GM23338 (cell line): ENCODE measurements at regions not wholly inside any gene's neighbourhood (a gene's known extent, or its start where the extent isn't known, plus 50 kb on each side); places are given as distances from the start of the nearest gene placed in this dataset.

Source experiments
- ATAC-seq: fragments of 200-7000 bp; cut with Tn5 transposase; 3 replicates; pipeline ENCODE4 v1.9.1; 2020
- DNase-seq: peaks from one replicate; pipeline ENCODE4 v3.0.0-alpha.2; 2015; ENCODE audit warnings: low spot score
- H2AFZ ChIP-seq: fragments of 200-600 bp; sonication (generic); 2 replicates; pipeline ENCODE4 v1.8.0; 2016; ENCODE audit warnings: antibody characterized with exemption, mild to moderate bottlenecking, moderate library complexity
- H3F3A ChIP-seq: fragments of 200-600 bp; sonication (generic); replicated peaks from 2 replicates; pipeline ENCODE4 v1.8.0; 2017; ENCODE audit warnings: antibody characterized with exemption, mixed run types, low read depth
- H3K27ac ChIP-seq: fragments of 200-600 bp; sonication (generic); 2 replicates; pipeline ENCODE4 v1.6.1; 2016; ENCODE audit warnings: low read depth
- H3K27me3 ChIP-seq: fragments of 200-600 bp; sonication (generic); 2 replicates; pipeline ENCODE4 v1.8.0; 2016; ENCODE audit warnings: mild to moderate bottlenecking, mixed run types, moderate library complexity; ENCODE audit not compliant: insufficient read depth
- H3K36me3 ChIP-seq: fragments of 200-600 bp; sonication (generic); 2 replicates; pipeline ENCODE4 v1.8.0; 2016; ENCODE audit warnings: mild to moderate bottlenecking; ENCODE audit not compliant: insufficient read depth
- H3K4me1 ChIP-seq: fragments of 200-600 bp; sonication (generic); 2 replicates; pipeline ENCODE4 v1.8.0; 2016; ENCODE audit warnings: mild to moderate bottlenecking, moderate library complexity; ENCODE audit not compliant: insufficient read depth
- H3K4me2 ChIP-seq: fragments of 200-600 bp; sonication (generic); 2 replicates; pipeline ENCODE4 v1.7.1; 2017; ENCODE audit warnings: mixed run types
- H3K4me3 ChIP-seq: fragments of 200-600 bp; sonication (generic); 2 replicates; pipeline ENCODE4 v1.6.1; 2016; ENCODE audit warnings: mixed run types
- H3K79me2 ChIP-seq: fragments of 200-600 bp; sonication (generic); replicated peaks from 2 replicates; pipeline ENCODE4 v1.8.0; 2017; ENCODE audit warnings: mild to moderate bottlenecking; ENCODE audit not compliant: insufficient read depth
- H3K9me2 ChIP-seq: fragments of 200-600 bp; sonication (generic); 2 replicates; pipeline ENCODE4 v1.8.0; 2017; ENCODE audit not compliant: insufficient read depth
- H4K20me1 ChIP-seq: fragments of 200-600 bp; sonication (generic); replicated peaks from 2 replicates; pipeline ENCODE4 v1.8.0; 2017; ENCODE audit warnings: mild to moderate bottlenecking; ENCODE audit not compliant: insufficient read depth
- H3K27ac Mint-ChIP-seq: 2 replicates; pipeline ENCODE4 v1.8.0; 2020; ENCODE audit warnings: inconsistent platforms, mild to moderate bottlenecking, moderate library complexity, mixed read lengths
- H3K27me3 Mint-ChIP-seq: 3 replicates; pipeline ENCODE4 v1.8.0; 2022; ENCODE audit warnings: low read depth, mild to moderate bottlenecking, moderate library complexity, mixed read lengths, inconsistent platforms; ENCODE audit not compliant: insufficient read depth, poor library complexity
- H3K36me3 Mint-ChIP-seq: 3 replicates; pipeline ENCODE4 v1.8.0; 2021; ENCODE audit warnings: low read depth, mild to moderate bottlenecking, inconsistent platforms, moderate library complexity, mixed read lengths
- H3K4me1 Mint-ChIP-seq: 3 replicates; pipeline ENCODE4 v1.8.0; 2020; ENCODE audit warnings: mild to moderate bottlenecking, inconsistent platforms, mixed read lengths
- H3K4me3 Mint-ChIP-seq: 3 replicates; pipeline ENCODE4 v1.8.0; 2021; ENCODE audit warnings: moderate library complexity, mild to moderate bottlenecking, inconsistent platforms, mixed read lengths
- H3K9me3 Mint-ChIP-seq: 3 replicates; pipeline ENCODE4 v1.8.0; 2020; ENCODE audit warnings: moderate library complexity, mild to moderate bottlenecking, inconsistent platforms, mixed read lengths
- CREB1 ChIP-seq: fragments of 250-450 bp; sonication (Bioruptor Pico); IDR thresholded peaks from 2 replicates; pipeline ENCODE4 v1.5.0; 2020; ENCODE audit warnings: low read depth, mild to moderate bottlenecking, moderate library complexity
- EZH2 ChIP-seq: fragments of 200-600 bp; sonication (generic); IDR thresholded peaks from one replicate; pipeline ENCODE4 v1.8.0; 2017; ENCODE audit warnings: antibody characterized with exemption, mild to moderate bottlenecking, low read depth; ENCODE audit not compliant: unreplicated experiment
- EZH2phosphoT487 ChIP-seq: fragments of 200-600 bp; sonication (generic); IDR thresholded peaks from one replicate; pipeline ENCODE4 v1.8.1; 2018; ENCODE audit warnings: antibody characterized with exemption; ENCODE audit not compliant: unreplicated experiment
- JUNB ChIP-seq: IDR thresholded peaks from one replicate; pipeline ENCODE4 v1.6.1; 2016; ENCODE audit warnings: antibody characterized with exemption; ENCODE audit not compliant: unreplicated experiment
- NANOG ChIP-seq: IDR thresholded peaks from 2 replicates; pipeline ENCODE4 v1.6.1; 2016; ENCODE audit warnings: antibody characterized with exemption, borderline replicate concordance
- POLR2AphosphoS5 ChIP-seq: IDR thresholded peaks from 2 replicates; pipeline ENCODE4 v1.6.1; 2016; ENCODE audit warnings: antibody characterized with exemption, low read depth
- REST ChIP-seq: IDR thresholded peaks from one replicate; pipeline ENCODE4 v1.6.1; 2018; ENCODE audit warnings: antibody characterized with exemption; ENCODE audit not compliant: unreplicated experiment
- STAT1 ChIP-seq: IDR thresholded peaks from one replicate; pipeline ENCODE4 v1.6.1; 2016; ENCODE audit warnings: antibody characterized with exemption; ENCODE audit not compliant: unreplicated experiment
- ZNF114 ChIP-seq: fragments of 250-450 bp; sonication (Bioruptor Pico); IDR thresholded peaks from 2 replicates; pipeline ENCODE4 v1.5.0; 2020; ENCODE audit warnings: mild to moderate bottlenecking, moderate library complexity
- ZNF331 ChIP-seq: fragments of 250-450 bp; sonication (Bioruptor Pico); IDR thresholded peaks from 2 replicates; pipeline ENCODE4 v1.5.0; 2020; ENCODE audit warnings: low read depth, mild to moderate bottlenecking, moderate library complexity
- ZNF462 ChIP-seq: fragments of 250-450 bp; sonication (Bioruptor Pico); IDR thresholded peaks from 2 replicates; pipeline ENCODE4 v1.5.0; 2020; ENCODE audit warnings: mild to moderate bottlenecking, moderate library complexity
- TF ChIP-seq, protein P1 (sequence below), 2 experiments: fragments of 200-600 bp in 1 of 2; sonication (generic) in 1 of 2; conservative IDR thresholded peaks; 2 replicates each; pipeline versions ENCODE4 v1.5.1 to v1.6.1; 2016 to 2017; ENCODE audit warnings: antibody characterized with exemption in 2 of 2, low read depth in 2 of 2, mild to moderate bottlenecking in 2 of 2, moderate library complexity in 1 of 2
- TF ChIP-seq, protein P2 (sequence below): IDR thresholded peaks from 2 replicates; pipeline ENCODE4 v1.6.1; 2016; ENCODE audit warnings: antibody characterized with exemption

- no peaks in the 10 kb centered on the region for H3K36me3 Mint-ChIP-seq
- Histone ChIP-seq H3F3A (no peaks in the 10 kb centered on the region), H3K27ac (no peak overlapping the region), H3K79me2 (no peaks in the 10 kb centered on the region), H3K4me2 (no peak overlapping the region), H4K20me1 (no peaks in the 10 kb centered on the region), H3K4me1 (peaks cover 15% of the 10 kb centered on the region), H3K27me3 (no peaks in the 10 kb centered on the region), H3K9me2 (no peaks in the 10 kb centered on the region), H2AFZ (no peak overlapping the region), H3K36me3 (no peaks in the 10 kb centered on the region), H3K4me3 (no peak overlapping the region)
- H3K27me3 Mint-ChIP-seq = no peaks in the 10 kb centered on the region
- TF ChIP-seq ZNF114 (CRISPR knock-in tag) = no peak
- no peak for TF ChIP-seq NANOG
- TF ChIP-seq ZNF462 (CRISPR knock-in tag) = no peak
- no peak for TF ChIP-seq STAT1
- TF ChIP-seq POLR2AphosphoS5 = no peak
- TF ChIP-seq ZNF331 = no peak
- TF ChIP-seq, protein P1, sequence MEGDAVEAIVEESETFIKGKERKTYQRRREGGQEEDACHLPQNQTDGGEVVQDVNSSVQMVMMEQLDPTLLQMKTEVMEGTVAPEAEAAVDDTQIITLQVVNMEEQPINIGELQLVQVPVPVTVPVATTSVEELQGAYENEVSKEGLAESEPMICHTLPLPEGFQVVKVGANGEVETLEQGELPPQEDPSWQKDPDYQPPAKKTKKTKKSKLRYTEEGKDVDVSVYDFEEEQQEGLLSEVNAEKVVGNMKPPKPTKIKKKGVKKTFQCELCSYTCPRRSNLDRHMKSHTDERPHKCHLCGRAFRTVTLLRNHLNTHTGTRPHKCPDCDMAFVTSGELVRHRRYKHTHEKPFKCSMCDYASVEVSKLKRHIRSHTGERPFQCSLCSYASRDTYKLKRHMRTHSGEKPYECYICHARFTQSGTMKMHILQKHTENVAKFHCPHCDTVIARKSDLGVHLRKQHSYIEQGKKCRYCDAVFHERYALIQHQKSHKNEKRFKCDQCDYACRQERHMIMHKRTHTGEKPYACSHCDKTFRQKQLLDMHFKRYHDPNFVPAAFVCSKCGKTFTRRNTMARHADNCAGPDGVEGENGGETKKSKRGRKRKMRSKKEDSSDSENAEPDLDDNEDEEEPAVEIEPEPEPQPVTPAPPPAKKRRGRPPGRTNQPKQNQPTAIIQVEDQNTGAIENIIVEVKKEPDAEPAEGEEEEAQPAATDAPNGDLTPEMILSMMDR (conservative IDR thresholded peaks at IDR 0.05; ENCODE audit: low read depth in 2 of 2) = no peak
- no peak for TF ChIP-seq EZH2phosphoT487
- TF ChIP-seq EZH2 = no peak
- no peak for TF ChIP-seq CREB1 (CRISPR knock-in tag)
- TF ChIP-seq, protein P2, sequence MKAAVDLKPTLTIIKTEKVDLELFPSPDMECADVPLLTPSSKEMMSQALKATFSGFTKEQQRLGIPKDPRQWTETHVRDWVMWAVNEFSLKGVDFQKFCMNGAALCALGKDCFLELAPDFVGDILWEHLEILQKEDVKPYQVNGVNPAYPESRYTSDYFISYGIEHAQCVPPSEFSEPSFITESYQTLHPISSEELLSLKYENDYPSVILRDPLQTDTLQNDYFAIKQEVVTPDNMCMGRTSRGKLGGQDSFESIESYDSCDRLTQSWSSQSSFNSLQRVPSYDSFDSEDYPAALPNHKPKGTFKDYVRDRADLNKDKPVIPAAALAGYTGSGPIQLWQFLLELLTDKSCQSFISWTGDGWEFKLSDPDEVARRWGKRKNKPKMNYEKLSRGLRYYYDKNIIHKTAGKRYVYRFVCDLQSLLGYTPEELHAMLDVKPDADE = no peak
- TF ChIP-seq JUNB = no peak
- TF ChIP-seq REST = no peak
- no peaks in the 10 kb centered on the region for H3K9me3 Mint-ChIP-seq
- peaks cover 15% of the 10 kb centered on the region for H3K4me1 Mint-ChIP-seq
- H3K27ac Mint-ChIP-seq = no peak overlapping the region
- DNase-seq (no peak), ATAC-seq (no peak)
- no peak overlapping the region for H3K4me3 Mint-ChIP-seq
Measured at GRCh38 chr4:125464146-125464545, 149.4 kb downstream of the FAT4 start.
